ENCODE measurements at regions not wholly inside any gene's neighbourhood (a gene's known extent, or its start where the extent isn't known, plus 50 kb on each side); places are given as distances from the start of the nearest gene placed in this dataset.

DNA sequence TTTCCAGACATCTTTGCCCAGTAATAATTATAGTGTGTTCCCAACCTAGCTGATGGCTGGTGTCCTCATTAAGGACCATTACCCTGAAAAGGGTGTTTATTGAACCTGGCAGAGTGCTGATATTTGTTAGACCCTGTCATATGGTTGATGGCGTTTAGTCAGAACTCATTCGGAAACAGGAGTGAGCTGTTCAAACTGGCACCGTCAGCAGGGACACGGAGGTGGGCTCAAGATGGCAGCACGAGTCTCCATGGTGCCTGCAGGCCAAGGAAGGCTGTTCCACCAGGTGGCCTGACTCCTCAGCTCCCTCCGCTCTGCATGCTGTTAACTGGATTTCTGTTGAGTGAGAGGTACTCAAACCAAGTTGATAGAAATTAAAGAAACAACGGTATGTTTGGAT lies 589.1 kb upstream of the MGMT start:
- intact Hi-C loops (cut with micrococcal nuclease): no loop called here
- H3K27me3 ChIP-seq (ENCODE audit: insufficient read depth, low read length): no peaks in the 10 kb centered on the region
- CTCF ChIA-PET (ENCODE audit: partially characterized antibody): no interaction called here

DNA sequence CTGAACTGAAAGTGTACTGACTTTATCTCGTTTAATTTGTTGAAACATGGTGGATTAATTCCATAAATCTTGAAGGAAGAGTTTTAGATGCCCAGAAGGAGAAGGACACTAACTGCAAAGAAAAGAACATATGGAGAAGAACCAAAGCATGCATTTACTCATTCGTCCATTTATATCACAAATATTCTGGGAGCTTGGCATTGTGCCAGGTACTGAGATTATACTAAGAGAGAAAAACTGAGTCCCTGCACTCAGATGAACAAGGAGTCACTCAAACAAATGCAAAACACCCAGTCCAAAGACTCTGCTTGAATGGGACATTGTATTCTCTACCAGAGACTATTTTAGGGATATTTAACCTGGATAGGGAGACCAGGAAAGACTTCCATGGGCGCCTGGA lies 588.0 kb upstream of the MGMT start:
- no peak overlapping the region for H3K27ac ChIP-seq (ENCODE audit: low read depth, low read length)
- Mint-ChIP-seq H3K9me3 (peaks cover 0 to 5% (median 0%) of the 10 kb centered on the region in 8 donors), H3K27me3 (peaks cover 0 to 4% of the 10 kb centered on the region in 2 donors), H3K27ac (no peak overlapping the region), H3K4me3 (no peak overlapping the region), H3K4me1 (no peaks in the 10 kb centered on the region), H3K36me3 (no peaks in the 10 kb centered on the region)
- ChIA-PET CTCF (ENCODE audit: partially characterized antibody) (no interaction called here), POLR2A (ENCODE audit: partially characterized antibody) (no interaction called here)
- intact Hi-C loops (cut with micrococcal nuclease): no loop called here
- no peaks in the 10 kb centered on the region for H3K36me3 ChIP-seq (ENCODE audit: insufficient read depth, low read length)
- H3K9me3 ChIP-seq (ENCODE audit: control insufficient read depth in 1 of 2, low read length in 2 of 2): no peaks in the 10 kb centered on the region
- no peak for DNase-seq
- H3K4me3 ChIP-seq (ENCODE audit: low read length in 2 of 2): no peak overlapping the region
- no peaks in the 10 kb centered on the region for H3K27me3 ChIP-seq (ENCODE audit: insufficient read depth, low read length)
- H3K4me1 ChIP-seq (ENCODE audit: insufficient read depth, low read length): no peaks in the 10 kb centered on the region

More for the DNA sequence above, 589.1 kb upstream of the MGMT start:
- H3K4me3 Mint-ChIP-seq: no peak overlapping the region
- Histone ChIP-seq H3K9me3 (ENCODE audit: control insufficient read depth in 1 of 2, low read length in 2 of 2) (no peaks in the 10 kb centered on the region), H3K27ac (ENCODE audit: low read depth, low read length) (no peak overlapping the region), H3K4me3 (ENCODE audit: low read length in 2 of 2) (no peak overlapping the region), H3K4me1 (ENCODE audit: insufficient read depth, low read length) (no peaks in the 10 kb centered on the region), H3K36me3 (ENCODE audit: insufficient read depth, low read length) (no peaks in the 10 kb centered on the region)
- no peaks in the 10 kb centered on the region for H3K36me3 Mint-ChIP-seq
- peaks cover 0 to 4% of the 10 kb centered on the region in 2 donors for H3K27me3 Mint-ChIP-seq
- peaks cover 0 to 5% (median 0%) of the 10 kb centered on the region in 8 donors for H3K9me3 Mint-ChIP-seq
- POLR2A ChIA-PET (ENCODE audit: partially characterized antibody): no interaction called here
- H3K27ac Mint-ChIP-seq: no peak overlapping the region
- no peak for DNase-seq
- H3K4me1 Mint-ChIP-seq: no peaks in the 10 kb centered on the region

DNA sequence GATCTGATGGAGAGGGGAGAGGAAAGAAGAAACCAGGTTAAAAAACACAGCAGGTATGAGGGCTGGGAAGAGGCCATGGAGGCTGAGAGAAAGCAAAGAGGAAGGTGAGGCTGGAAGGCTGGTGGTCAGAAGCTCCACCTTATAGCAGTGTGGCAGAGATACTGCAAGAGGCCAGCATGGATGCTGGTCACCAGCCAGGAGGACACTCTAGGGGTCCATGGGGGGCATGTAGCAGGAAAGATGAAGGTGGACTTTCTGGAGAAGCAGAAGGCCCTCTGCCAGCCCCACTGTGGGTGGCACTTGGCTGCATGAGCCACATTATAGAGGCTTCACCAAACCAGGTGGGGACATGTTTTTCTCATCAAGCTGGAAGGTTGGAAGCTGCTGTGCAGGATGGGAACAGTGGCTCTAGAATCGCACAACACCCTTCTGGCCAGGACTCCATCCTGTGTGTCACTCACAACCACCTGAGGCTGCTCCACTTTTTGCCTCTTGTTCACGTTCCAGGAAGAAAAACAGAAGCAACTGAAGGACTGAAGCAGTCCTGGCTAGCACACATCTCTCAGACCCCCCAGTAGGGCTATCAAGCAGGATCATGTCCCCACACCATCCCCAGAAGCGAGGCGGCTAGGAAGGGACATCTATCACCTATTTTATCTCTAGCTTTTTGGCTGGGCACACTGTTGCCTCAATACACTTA lies 587.5 kb upstream of the MGMT start:
- H3K4me1 ChIP-seq (ENCODE audit: insufficient read depth, low read length): no peaks in the 10 kb centered on the region
- DNase-seq: no peak
- H3K27ac ChIP-seq (ENCODE audit: low read depth, low read length): no peak overlapping the region
- H3K36me3 ChIP-seq (ENCODE audit: insufficient read depth, low read length): no peaks in the 10 kb centered on the region
- no peaks in the 10 kb centered on the region for H3K9me3 ChIP-seq (ENCODE audit: control insufficient read depth in 1 of 2, low read length in 2 of 2)
- Mint-ChIP-seq H3K4me1 (no peaks in the 10 kb centered on the region), H3K27me3 (peaks cover 0 to 4% of the 10 kb centered on the region in 2 donors), H3K4me3 (no peak overlapping the region), H3K9me3 (peaks cover 0 to 5% (median 0%) of the 10 kb centered on the region in 8 donors), H3K36me3 (no peaks in the 10 kb centered on the region), H3K27ac (no peak overlapping the region)
- ChIA-PET CTCF (ENCODE audit: partially characterized antibody) (no interaction called here), POLR2A (ENCODE audit: partially characterized antibody) (no interaction called here)
- intact Hi-C loops (cut with micrococcal nuclease): no loop called here
- H3K4me3 ChIP-seq (ENCODE audit: low read length in 2 of 2): no peak overlapping the region
- no peaks in the 10 kb centered on the region for H3K27me3 ChIP-seq (ENCODE audit: insufficient read depth, low read length)

DNA sequence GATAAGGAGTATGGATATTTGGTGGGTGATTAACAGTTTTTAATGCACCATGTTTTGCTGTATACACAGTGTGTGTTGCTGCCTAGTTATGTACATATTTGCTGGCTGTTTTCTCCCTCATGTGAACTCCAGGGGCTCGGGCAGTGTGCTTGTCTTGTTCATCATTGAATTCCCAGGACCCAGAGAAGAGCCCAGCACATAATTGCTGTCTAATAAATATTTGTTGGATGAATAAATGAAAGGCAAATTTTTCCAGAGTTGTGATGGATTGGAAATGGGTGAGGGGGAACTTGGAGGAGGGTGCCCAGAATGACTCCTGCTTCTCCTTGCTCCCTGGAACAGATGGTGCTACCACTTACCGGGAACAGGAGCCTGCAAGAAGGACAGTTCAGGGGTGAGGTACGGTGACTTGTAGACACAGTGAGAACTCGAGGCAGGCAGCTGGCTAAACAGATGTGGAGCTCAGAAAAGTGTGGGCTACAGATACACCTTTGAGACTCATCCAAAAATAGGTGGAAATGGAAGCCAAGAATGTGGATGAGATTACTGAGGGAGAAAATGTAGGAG lies 586.8 kb upstream of the MGMT start:
- peaks cover 0 to 4% of the 10 kb centered on the region in 2 donors for H3K27me3 Mint-ChIP-seq
- no peaks in the 10 kb centered on the region for H3K36me3 Mint-ChIP-seq
- H3K9me3 ChIP-seq (ENCODE audit: control insufficient read depth in 1 of 2, low read length in 2 of 2): no peaks in the 10 kb centered on the region
- no peaks in the 10 kb centered on the region for H3K36me3 ChIP-seq (ENCODE audit: insufficient read depth, low read length)
- H3K27ac Mint-ChIP-seq: no peak overlapping the region
- H3K4me3 Mint-ChIP-seq: no peak overlapping the region
- no peak for DNase-seq
- H3K4me3 ChIP-seq (ENCODE audit: low read length in 2 of 2): no peak overlapping the region
- H3K27me3 ChIP-seq (ENCODE audit: insufficient read depth, low read length): no peaks in the 10 kb centered on the region
- intact Hi-C loops (cut with micrococcal nuclease): no loop called here
- H3K27ac ChIP-seq (ENCODE audit: low read depth, low read length): no peak overlapping the region
- H3K4me1 ChIP-seq (ENCODE audit: insufficient read depth, low read length): no peaks in the 10 kb centered on the region
- no peaks in the 10 kb centered on the region for H3K4me1 Mint-ChIP-seq
- peaks cover 0 to 5% (median 0%) of the 10 kb centered on the region in 8 donors for H3K9me3 Mint-ChIP-seq
- ChIA-PET POLR2A (ENCODE audit: partially characterized antibody) (no interaction called here), CTCF (ENCODE audit: partially characterized antibody) (no interaction called here)

DNA sequence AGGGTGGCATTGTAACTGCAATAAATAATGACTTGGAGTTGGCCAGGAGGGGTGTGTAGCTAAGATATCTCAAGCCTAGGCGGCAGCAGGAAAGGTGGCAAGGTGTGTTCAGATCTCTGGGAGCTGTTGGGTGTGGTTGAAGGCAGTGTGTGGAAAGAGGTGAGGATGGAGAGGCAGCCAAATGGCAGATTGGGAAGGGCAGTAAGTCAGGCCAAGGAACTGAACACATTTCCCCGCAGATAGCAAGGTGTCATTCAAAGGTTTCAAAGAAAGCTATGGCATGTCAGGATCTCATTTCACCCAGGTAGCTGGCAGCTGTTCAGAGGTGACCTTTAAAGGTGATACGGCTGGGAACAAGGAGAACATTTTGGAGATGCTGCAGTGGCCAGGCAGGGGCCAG lies 586.0 kb upstream of the MGMT start:
- peaks cover 0 to 5% (median 0%) of the 10 kb centered on the region in 8 donors for H3K9me3 Mint-ChIP-seq

DNA sequence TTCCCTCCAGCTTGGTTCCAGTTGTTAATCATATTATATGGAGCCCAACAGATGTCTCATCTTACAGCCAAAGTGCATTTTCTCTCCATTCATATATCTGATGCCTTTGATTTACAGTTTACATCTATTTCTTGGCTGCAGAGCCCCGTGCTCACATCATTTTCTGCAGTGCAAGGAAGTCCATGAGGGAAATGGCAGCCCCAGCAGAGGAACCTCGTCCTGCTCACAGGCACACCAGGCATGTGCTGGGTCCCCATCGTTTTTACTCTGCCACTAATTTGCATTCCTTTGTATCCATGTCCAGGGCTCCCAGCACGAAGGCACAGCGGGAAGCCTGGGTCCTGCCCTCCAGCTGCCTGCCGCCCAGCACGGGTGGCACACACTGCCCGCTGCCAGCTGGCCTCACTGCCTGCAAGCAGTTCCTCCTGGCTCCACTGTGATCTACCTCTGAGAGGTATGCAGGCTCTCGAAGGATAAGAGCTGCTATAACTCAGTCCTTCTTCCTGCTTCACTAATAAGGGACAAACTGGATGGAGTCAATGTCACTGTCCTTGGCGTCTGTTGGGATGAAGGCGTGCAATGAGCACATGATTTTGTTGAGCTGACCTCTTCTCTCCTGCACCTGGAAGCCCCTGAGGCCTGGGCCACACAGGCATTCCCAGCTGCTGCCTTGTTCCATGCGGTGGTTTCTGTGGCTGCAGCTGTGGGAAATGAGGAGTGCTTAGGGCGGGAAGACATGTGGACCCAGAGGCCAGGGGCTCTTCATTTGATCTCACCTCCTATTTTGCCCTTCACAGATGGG lies 583.6 kb upstream of the MGMT start:
- Histone ChIP-seq H3K36me3 (ENCODE audit: insufficient read depth, low read length) (no peaks in the 10 kb centered on the region), H3K9me3 (ENCODE audit: control insufficient read depth in 1 of 2, low read length in 2 of 2) (no peaks in the 10 kb centered on the region), H3K4me3 (ENCODE audit: low read length in 2 of 2) (no peak overlapping the region), H3K27ac (ENCODE audit: low read depth, low read length) (no peak overlapping the region), H3K4me1 (ENCODE audit: insufficient read depth, low read length) (no peaks in the 10 kb centered on the region), H3K27me3 (ENCODE audit: insufficient read depth, low read length) (no peaks in the 10 kb centered on the region)
- Mint-ChIP-seq H3K27ac (no peak overlapping the region), H3K9me3 (peaks cover 0 to 9% (median 4%) of the 10 kb centered on the region in 8 donors), H3K4me3 (no peak overlapping the region), H3K4me1 (no peaks in the 10 kb centered on the region), H3K36me3 (no peaks in the 10 kb centered on the region), H3K27me3 (no peaks in the 10 kb centered on the region)
- intact Hi-C loops (cut with micrococcal nuclease): no loop called here
- ChIA-PET POLR2A (ENCODE audit: partially characterized antibody) (no interaction called here), CTCF (ENCODE audit: partially characterized antibody) (no interaction called here)
- DNase-seq: no peak

More for the DNA sequence above, 586.0 kb upstream of the MGMT start:
- Mint-ChIP-seq H3K27ac (peak overlapping the region in 1 of 7 donors; percentile 37), H3K4me1 (no peaks in the 10 kb centered on the region), H3K4me3 (no peak overlapping the region), H3K27me3 (peaks cover 0 to 4% of the 10 kb centered on the region in 2 donors), H3K36me3 (no peaks in the 10 kb centered on the region)
- Histone ChIP-seq H3K4me3 (ENCODE audit: low read length in 2 of 2) (no peak overlapping the region), H3K36me3 (ENCODE audit: insufficient read depth, low read length) (no peaks in the 10 kb centered on the region), H3K4me1 (ENCODE audit: insufficient read depth, low read length) (no peaks in the 10 kb centered on the region), H3K27ac (ENCODE audit: low read depth, low read length) (no peak overlapping the region), H3K27me3 (ENCODE audit: insufficient read depth, low read length) (no peaks in the 10 kb centered on the region), H3K9me3 (ENCODE audit: control insufficient read depth in 1 of 2, low read length in 2 of 2) (no peaks in the 10 kb centered on the region)
- ChIA-PET CTCF (ENCODE audit: partially characterized antibody) (no interaction called here), POLR2A (ENCODE audit: partially characterized antibody) (no interaction called here)
- no peak for DNase-seq
- intact Hi-C loops (cut with micrococcal nuclease): no loop called here

DNA sequence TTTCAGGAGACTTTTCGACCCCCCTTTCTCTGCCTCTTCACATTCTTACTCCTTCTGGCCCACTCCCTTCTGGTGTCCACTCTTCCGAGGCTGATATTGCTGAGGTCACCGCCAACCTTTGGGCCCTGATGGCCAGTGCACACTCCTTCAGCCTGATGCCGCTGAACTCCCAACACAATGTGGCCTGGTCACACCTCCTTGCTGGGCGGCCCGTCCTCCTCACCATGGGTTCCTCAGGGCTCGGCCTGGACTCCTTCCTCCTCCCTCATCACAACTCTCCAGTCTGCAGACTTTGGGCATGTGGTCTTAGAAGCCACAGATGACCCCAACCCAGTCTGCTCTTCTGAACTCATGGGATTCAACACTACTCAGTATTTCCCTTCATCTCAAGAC lies 583.0 kb upstream of the MGMT start:
- no peaks in the 10 kb centered on the region for H3K36me3 Mint-ChIP-seq
- POLR2A ChIA-PET (ENCODE audit: partially characterized antibody): no interaction called here

More for the DNA sequence above, 583.0 kb upstream of the MGMT start:
- H3K9me3 ChIP-seq (ENCODE audit: control insufficient read depth in 1 of 2, low read length in 2 of 2): no peaks in the 10 kb centered on the region
- CTCF ChIA-PET (ENCODE audit: partially characterized antibody): no interaction called here
- H3K27ac Mint-ChIP-seq: no peak overlapping the region
- H3K4me1 Mint-ChIP-seq: no peaks in the 10 kb centered on the region
- intact Hi-C loops (cut with micrococcal nuclease): no loop called here
- no peaks in the 10 kb centered on the region for H3K27me3 ChIP-seq (ENCODE audit: insufficient read depth, low read length)
- H3K27ac ChIP-seq (ENCODE audit: low read depth, low read length): no peak overlapping the region
- no peaks in the 10 kb centered on the region for H3K4me1 ChIP-seq (ENCODE audit: insufficient read depth, low read length)
- no peak for DNase-seq
- no peaks in the 10 kb centered on the region for H3K36me3 ChIP-seq (ENCODE audit: insufficient read depth, low read length)
- peaks cover 0 to 15% (median 6%) of the 10 kb centered on the region in 8 donors for H3K9me3 Mint-ChIP-seq
- H3K27me3 Mint-ChIP-seq: no peaks in the 10 kb centered on the region
- no peak overlapping the region for H3K4me3 Mint-ChIP-seq
- H3K4me3 ChIP-seq (ENCODE audit: low read length in 2 of 2): no peak overlapping the region

Measured in CD4-positive, alpha-beta memory T cell (primary cell).